Astrocyte (in vitro differentiated cells and primary cell): ENCODE measurements at regions not wholly inside any gene's neighbourhood (a gene's known extent, or its start where the extent isn't known, plus 50 kb on each side); places are given as distances from the start of the nearest gene placed in this dataset.

ENCODE experiments used
- EZH2 ChIP-seq: IDR thresholded peaks from 2 replicates; pipeline ENCODE4 v1.6.1; 2012; ENCODE audit warnings: mild to moderate bottlenecking, low read length, inconsistent platforms; ENCODE audit not compliant: insufficient read depth
- TF ChIP-seq, protein P1 (sequence below): IDR thresholded peaks from 2 replicates; pipeline ENCODE4 v1.5.1; 2011; ENCODE audit warnings: low read depth, mild to moderate bottlenecking, inconsistent platforms, low read length, moderate library complexity; ENCODE audit not compliant: insufficient read depth

DNA sequence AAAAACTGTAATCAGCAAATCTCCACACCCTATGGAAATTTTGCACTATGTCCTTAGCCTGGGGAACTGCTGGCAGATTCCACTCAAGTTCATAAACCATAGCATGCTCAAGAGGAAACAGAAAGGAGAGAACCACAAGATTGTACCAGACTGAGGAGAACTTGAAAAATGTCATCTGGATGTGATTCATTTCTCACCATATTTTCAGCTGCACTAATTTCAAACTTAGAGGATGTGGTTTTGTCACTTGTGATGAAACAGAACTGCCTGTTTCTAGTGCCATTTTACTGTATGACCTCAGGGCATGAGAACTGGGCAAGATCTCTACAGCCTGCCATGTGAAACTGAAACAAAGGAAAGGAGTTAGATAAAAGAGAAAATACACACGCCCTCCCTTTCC, 1493.1 kb upstream of the FLRT2 start:
- TF ChIP-seq, protein P1, sequence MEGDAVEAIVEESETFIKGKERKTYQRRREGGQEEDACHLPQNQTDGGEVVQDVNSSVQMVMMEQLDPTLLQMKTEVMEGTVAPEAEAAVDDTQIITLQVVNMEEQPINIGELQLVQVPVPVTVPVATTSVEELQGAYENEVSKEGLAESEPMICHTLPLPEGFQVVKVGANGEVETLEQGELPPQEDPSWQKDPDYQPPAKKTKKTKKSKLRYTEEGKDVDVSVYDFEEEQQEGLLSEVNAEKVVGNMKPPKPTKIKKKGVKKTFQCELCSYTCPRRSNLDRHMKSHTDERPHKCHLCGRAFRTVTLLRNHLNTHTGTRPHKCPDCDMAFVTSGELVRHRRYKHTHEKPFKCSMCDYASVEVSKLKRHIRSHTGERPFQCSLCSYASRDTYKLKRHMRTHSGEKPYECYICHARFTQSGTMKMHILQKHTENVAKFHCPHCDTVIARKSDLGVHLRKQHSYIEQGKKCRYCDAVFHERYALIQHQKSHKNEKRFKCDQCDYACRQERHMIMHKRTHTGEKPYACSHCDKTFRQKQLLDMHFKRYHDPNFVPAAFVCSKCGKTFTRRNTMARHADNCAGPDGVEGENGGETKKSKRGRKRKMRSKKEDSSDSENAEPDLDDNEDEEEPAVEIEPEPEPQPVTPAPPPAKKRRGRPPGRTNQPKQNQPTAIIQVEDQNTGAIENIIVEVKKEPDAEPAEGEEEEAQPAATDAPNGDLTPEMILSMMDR: no peak
- no peak for TF ChIP-seq EZH2
